ENCODE measurements at regions not wholly inside any gene's neighbourhood (a gene's known extent, or its start where the extent isn't known, plus 50 kb on each side); places are given as distances from the start of the nearest gene placed in this dataset.

DNA sequence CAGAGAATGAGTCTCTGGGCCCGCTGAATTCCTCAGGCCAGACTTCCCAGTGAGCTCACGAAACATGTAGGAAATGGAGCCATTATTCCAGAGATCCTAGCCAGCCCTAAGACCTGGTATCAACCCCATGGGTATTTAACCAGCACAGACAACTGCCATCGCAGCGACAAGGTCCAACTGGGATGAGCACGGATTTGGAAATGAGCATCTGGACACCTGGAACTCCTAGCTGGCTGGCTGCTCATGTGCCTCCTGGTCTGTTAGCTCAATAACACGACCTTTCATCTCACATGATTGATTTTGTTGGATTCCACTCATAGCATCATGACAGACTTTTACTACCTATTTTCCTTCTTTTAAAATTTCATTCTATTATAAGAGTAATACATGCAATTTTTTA lies 51.0 kb downstream of the POU3F3 start:
- DNase-seq (no peak), ATAC-seq (no peak)
- Mint-ChIP-seq H3K27me3 (peaks cover 8% of the 10 kb centered on the region), H3K36me3 (ENCODE audit: low read depth) (no peaks in the 10 kb centered on the region), H3K27ac (no peak overlapping the region), H3K9me3 (no peaks in the 10 kb centered on the region), H3K4me1 (no peaks in the 10 kb centered on the region), H3K4me3 (no peak overlapping the region)

DNA sequence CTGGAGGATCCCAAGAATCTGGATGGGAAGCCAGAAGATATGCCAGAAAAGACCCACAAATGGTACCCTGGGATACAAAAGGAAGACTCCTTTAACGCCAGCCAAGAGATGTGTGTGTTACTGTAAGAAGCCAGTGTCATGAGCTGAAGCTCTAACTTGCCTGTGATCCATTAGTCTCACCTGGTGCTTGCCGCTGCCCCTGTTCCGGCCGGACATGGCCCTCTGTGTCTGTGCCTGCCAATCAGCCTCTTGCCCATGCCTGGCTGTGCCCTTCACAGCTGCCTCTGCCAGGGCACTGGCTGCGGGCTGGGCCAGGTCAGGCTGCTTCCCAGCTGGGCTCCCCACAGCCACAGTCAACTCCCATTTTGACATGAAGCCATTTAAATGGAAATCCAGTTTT lies 55.4 kb downstream of the POU3F3 start:
- Mint-ChIP-seq H3K4me1 (no peaks in the 10 kb centered on the region), H3K27ac (no peak overlapping the region), H3K27me3 (peaks cover 8% of the 10 kb centered on the region), H3K36me3 (ENCODE audit: low read depth) (no peaks in the 10 kb centered on the region), H3K9me3 (no peaks in the 10 kb centered on the region), H3K4me3 (no peak overlapping the region)
- DNase-seq (no peak), ATAC-seq (no peak)

DNA sequence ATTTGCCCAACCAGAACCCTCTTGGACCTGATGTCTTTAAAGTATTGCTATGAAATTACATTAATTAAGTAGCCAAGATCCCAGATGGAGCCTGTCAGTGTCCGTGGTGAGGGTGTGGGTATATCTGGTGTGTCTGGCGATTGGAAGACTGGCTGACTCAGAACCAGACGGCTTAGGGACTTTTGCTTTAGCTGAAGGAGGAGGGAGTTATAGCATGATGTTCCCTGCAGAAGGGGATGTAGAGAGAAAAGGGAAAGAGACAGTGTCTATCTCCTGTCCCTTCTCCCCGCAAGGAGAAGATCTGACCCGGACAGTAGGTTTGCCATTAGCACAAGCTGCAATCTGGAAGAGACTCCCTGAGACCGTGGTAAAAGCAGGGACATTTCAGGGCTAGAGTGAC lies 60.6 kb downstream of the POU3F3 start:
- ATAC-seq (no peak), DNase-seq (no peak)
- Mint-ChIP-seq H3K9me3 (no peaks in the 10 kb centered on the region), H3K4me1 (no peaks in the 10 kb centered on the region), H3K27me3 (no peaks in the 10 kb centered on the region), H3K4me3 (no peak overlapping the region), H3K36me3 (ENCODE audit: low read depth) (no peaks in the 10 kb centered on the region), H3K27ac (no peak overlapping the region)

GRCh38 chr2:104915107-104915793 lies 61.3 kb downstream of the POU3F3 start:
- Mint-ChIP-seq H3K4me1 (no peaks in the 10 kb centered on the region), H3K27me3 (peaks cover under 1% of the 10 kb centered on the region), H3K36me3 (ENCODE audit: low read depth) (no peaks in the 10 kb centered on the region), H3K4me3 (no peak overlapping the region), H3K27ac (no peak overlapping the region), H3K9me3 (no peaks in the 10 kb centered on the region)
- ATAC-seq (no peak), DNase-seq (no peak)

GRCh38 chr2:104919127-104919526 lies 65.2 kb downstream of the POU3F3 start:
- ATAC-seq, result no peak
- H3K4me1 Mint-ChIP-seq, result no peaks in the 10 kb centered on the region
- no peak overlapping the region for H3K4me3 Mint-ChIP-seq

GRCh38 chr2:104923665-104924064 lies 69.8 kb downstream of the POU3F3 start:
- ATAC-seq, result no peak
- no peaks in the 10 kb centered on the region for H3K4me1 Mint-ChIP-seq

More at GRCh38 chr2:104919127-104919526, 65.2 kb downstream of the POU3F3 start:
- H3K9me3 Mint-ChIP-seq, result peaks cover 7% of the 10 kb centered on the region
- peaks cover 3% of the 10 kb centered on the region for H3K27me3 Mint-ChIP-seq
- H3K36me3 Mint-ChIP-seq (ENCODE audit: low read depth), result no peaks in the 10 kb centered on the region
- DNase-seq, result no peak
- no peak overlapping the region for H3K27ac Mint-ChIP-seq

DNA sequence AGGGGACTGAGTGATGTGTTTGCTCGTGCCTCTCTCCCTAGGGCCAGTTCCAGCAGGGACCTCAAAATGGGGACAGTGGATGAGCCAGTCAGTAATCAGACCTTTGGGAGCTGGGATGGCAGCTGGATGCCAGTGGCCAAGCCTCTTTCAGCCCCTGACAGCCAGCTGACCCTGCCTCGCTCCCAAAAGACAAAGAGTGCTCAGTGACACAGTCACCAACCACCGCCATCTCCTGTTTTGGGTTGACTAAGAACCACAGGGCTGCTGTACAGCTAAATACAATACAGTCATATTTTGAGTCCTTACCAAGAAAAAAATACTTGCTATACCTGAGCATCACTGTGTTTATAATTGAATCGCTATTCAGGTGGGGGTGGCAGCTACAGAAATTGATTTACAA lies 75.7 kb downstream of the POU3F3 start:
- H3K4me1 Mint-ChIP-seq, result no peaks in the 10 kb centered on the region
- DNase-seq, result no peak
- H3K27ac Mint-ChIP-seq, result no peak overlapping the region
- no peaks in the 10 kb centered on the region for H3K27me3 Mint-ChIP-seq
- H3K4me3 Mint-ChIP-seq, result no peak overlapping the region
- no peak for ATAC-seq
- no peaks in the 10 kb centered on the region for H3K9me3 Mint-ChIP-seq
- no peaks in the 10 kb centered on the region for H3K36me3 Mint-ChIP-seq (ENCODE audit: low read depth)

More at GRCh38 chr2:104923665-104924064, 69.8 kb downstream of the POU3F3 start:
- no peaks in the 10 kb centered on the region for H3K36me3 Mint-ChIP-seq (ENCODE audit: low read depth)
- peaks cover 7% of the 10 kb centered on the region for H3K9me3 Mint-ChIP-seq
- H3K27ac Mint-ChIP-seq, result no peak overlapping the region
- no peak for DNase-seq
- H3K27me3 Mint-ChIP-seq, result peaks cover 3% of the 10 kb centered on the region
- no peak overlapping the region for H3K4me3 Mint-ChIP-seq

DNA sequence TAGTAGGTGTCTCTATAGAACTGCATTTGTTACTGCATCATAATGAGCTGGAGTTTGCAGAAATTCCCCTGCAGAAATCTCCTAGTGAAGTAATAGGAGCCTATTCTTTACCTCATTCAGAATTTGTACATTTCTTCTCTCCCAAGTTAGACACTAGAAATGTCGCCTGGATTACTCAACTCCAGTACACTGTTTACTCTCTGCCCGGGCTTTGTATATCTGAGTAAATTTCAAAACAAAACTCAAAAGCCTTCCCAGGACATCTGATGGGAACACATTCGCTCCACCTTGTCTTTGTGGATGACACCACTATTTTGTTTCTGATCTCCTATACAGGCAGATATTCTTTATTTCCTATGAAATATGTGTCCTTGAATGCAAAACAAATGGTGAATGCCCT lies 76.8 kb downstream of the POU3F3 start:
- H3K27me3 Mint-ChIP-seq, result no peaks in the 10 kb centered on the region
- H3K9me3 Mint-ChIP-seq, result no peaks in the 10 kb centered on the region
- ATAC-seq, result no peak
- no peak for DNase-seq
- H3K4me3 Mint-ChIP-seq, result no peak overlapping the region
- no peaks in the 10 kb centered on the region for H3K4me1 Mint-ChIP-seq
- no peak overlapping the region for H3K27ac Mint-ChIP-seq
- H3K36me3 Mint-ChIP-seq (ENCODE audit: low read depth), result no peaks in the 10 kb centered on the region

DNA sequence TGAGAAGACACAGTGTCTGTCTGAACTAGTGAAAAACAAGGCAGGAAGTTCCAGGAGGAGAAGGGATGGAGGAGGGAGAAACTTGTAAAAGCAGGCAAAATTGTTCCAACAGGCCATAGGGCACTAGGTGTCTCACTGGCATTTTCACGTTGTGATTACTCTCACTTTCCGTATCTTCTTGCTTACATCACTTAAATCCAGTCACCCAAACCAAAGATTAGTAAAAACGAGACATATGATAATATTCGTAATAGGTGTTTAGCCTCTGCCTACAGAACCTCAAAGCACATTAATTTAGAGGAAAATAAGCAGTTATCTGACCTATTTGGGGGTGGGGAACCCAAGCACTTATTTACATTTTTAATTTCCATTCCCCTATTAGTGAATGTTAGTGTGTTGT lies 78.3 kb downstream of the POU3F3 start:
- no peak overlapping the region for H3K27ac Mint-ChIP-seq
- no peaks in the 10 kb centered on the region for H3K27me3 Mint-ChIP-seq
- no peaks in the 10 kb centered on the region for H3K36me3 Mint-ChIP-seq (ENCODE audit: low read depth)
- DNase-seq, result no peak
- H3K4me3 Mint-ChIP-seq, result no peak overlapping the region
- no peaks in the 10 kb centered on the region for H3K9me3 Mint-ChIP-seq
- no peak for ATAC-seq
- H3K4me1 Mint-ChIP-seq, result no peaks in the 10 kb centered on the region

- H3K4me3 Mint-ChIP-seq, result no peak overlapping the region
- H3K27me3 Mint-ChIP-seq, result no peaks in the 10 kb centered on the region
- peaks cover 3% of the 10 kb centered on the region for H3K4me1 Mint-ChIP-seq
- DNase-seq (no peak), ATAC-seq (no peak)
- H3K9me3 Mint-ChIP-seq, result no peaks in the 10 kb centered on the region
- no peaks in the 10 kb centered on the region for H3K36me3 Mint-ChIP-seq (ENCODE audit: low read depth)
- H3K27ac Mint-ChIP-seq, result no peak overlapping the region
Observed at GRCh38 chr2:104933151-104933917, 79.4 kb downstream of the POU3F3 start.

DNA sequence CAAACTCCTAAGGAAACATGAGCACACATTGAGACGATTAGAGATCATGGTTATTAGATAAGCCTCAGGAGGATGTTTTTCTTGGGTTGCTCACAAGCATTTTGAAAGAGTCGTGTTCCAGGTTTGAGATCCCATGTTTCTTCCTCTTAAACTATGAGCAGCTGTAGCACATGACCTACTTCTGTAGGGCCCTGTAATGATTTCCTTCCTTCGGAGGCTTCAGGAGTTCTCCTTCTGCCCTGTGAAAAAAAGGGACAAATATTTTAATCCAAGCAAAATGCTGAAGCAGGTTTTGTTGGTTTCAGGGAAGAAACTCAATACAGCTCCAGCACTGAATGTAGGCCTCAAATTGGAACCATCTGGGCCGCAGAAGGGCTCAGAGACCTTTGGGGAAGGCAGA lies 82.6 kb downstream of the POU3F3 start:
- ATAC-seq, result no peak
- H3K9me3 Mint-ChIP-seq, result no peaks in the 10 kb centered on the region
- no peak overlapping the region for H3K27ac Mint-ChIP-seq
- DNase-seq, result no peak
- H3K4me1 Mint-ChIP-seq, result peaks cover 5% of the 10 kb centered on the region
- no peak overlapping the region for H3K4me3 Mint-ChIP-seq
- peaks cover 4% of the 10 kb centered on the region for H3K27me3 Mint-ChIP-seq
- no peaks in the 10 kb centered on the region for H3K36me3 Mint-ChIP-seq (ENCODE audit: low read depth)

- Mint-ChIP-seq H3K27me3 (peaks cover 6% of the 10 kb centered on the region), H3K9me3 (no peaks in the 10 kb centered on the region), H3K4me3 (no peak overlapping the region), H3K4me1 (peaks cover 5% of the 10 kb centered on the region), H3K36me3 (ENCODE audit: low read depth) (no peaks in the 10 kb centered on the region), H3K27ac (no peak overlapping the region)
- peak; percentile 5 for DNase-seq
- ATAC-seq, result peak; percentile 71
Observed at GRCh38 chr2:104938231-104938941, 84.5 kb downstream of the POU3F3 start.

DNA sequence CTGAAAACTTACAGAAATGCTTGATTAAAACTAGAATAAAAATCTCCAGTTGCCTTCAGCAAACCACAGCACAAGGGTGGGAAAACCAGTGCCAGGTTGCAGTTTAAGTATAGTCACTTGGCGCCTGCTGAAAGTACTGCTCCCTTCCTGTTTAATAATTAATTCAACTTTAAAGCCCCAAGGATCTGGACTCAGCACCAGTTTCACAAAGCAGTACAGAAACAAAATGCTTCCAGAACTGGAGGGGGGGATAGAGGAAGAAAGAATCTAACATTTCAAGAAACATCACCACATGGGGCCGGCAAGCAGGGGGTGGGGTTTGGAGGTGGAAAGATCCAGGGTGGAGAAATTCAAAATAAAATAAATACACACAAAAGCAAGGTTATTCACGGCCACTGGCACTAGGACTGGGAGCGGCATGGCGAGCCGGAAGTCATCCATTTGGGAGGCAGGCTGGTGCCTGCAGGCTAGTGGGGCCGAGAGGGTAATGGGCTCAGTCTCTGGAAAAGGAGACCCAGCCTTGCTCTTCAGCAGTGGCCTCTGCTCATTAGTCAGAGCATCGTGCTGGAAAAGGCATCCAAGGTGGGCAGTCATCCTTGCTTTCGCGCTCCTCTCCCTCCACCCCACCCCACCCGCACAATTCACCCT lies 85.8 kb downstream of the POU3F3 start:
- H3K36me3 Mint-ChIP-seq (ENCODE audit: low read depth), result no peaks in the 10 kb centered on the region
- no peak overlapping the region for H3K27ac Mint-ChIP-seq
- ATAC-seq (no peak), DNase-seq (no peak)
- peaks cover 6% of the 10 kb centered on the region for H3K27me3 Mint-ChIP-seq
- no peak overlapping the region for H3K4me3 Mint-ChIP-seq
- no peaks in the 10 kb centered on the region for H3K9me3 Mint-ChIP-seq
- H3K4me1 Mint-ChIP-seq, result peaks cover 5% of the 10 kb centered on the region

DNA sequence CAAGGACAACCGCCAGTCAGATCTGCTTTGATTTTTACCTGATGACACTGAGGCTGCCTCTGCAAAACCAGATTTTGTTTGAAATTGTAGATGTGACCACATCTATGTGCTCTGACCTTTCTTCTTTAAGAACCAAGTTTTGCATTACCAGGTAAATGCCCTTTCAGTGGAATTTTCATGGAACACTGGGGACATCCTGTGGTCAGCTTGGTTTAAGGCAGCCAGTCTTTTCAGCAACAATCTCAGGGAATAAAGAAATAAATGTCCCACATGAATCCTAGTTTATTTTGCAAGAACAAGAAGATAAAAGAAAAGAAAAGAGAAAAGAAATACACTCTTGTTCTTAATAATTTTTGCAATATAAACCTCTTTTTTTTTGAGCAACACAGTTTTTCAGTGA lies 90.6 kb downstream of the POU3F3 start:
- ATAC-seq, result no peak
- no peaks in the 10 kb centered on the region for H3K4me1 Mint-ChIP-seq
- peaks cover 12% of the 10 kb centered on the region for H3K27me3 Mint-ChIP-seq
- H3K27ac Mint-ChIP-seq, result no peak overlapping the region
- no peak for DNase-seq
- no peaks in the 10 kb centered on the region for H3K36me3 Mint-ChIP-seq (ENCODE audit: low read depth)
- no peak overlapping the region for H3K4me3 Mint-ChIP-seq
- H3K9me3 Mint-ChIP-seq, result no peaks in the 10 kb centered on the region

Data from activated naive CD8-positive, alpha-beta T cell treated with anti-CD3 and anti-CD28 coated beads, Interleukin-2, amount 50 U/mL, for 24 hours (primary cell).